NB4 (cell line): ENCODE measurements at regions not wholly inside any gene's neighbourhood (a gene's known extent, or its start where the extent isn't known, plus 50 kb on each side); places are given as distances from the start of the nearest gene placed in this dataset.

Experiments
- CTCF ChIP-seq: IDR thresholded peaks from one replicate; pipeline ENCODE4 v1.5.1; 2012; ENCODE audit warnings: low read depth, low read length
- POLR2A ChIP-seq: IDR thresholded peaks from 2 replicates; pipeline ENCODE4 v1.6.1; 2011; ENCODE audit warnings: mild to moderate bottlenecking; ENCODE audit not compliant: insufficient read length; ENCODE audit errors: extremely low read depth

- TF ChIP-seq CTCF (no peak), POLR2A (no peak)
These were observed 146.4 kb upstream of the LRRC7 start for GRCh38 chr1:69421286-69421685.
